Uterus (tissue), 3 donors: ENCODE measurements at regions not wholly inside any gene's neighbourhood (a gene's known extent, or its start where the extent isn't known, plus 50 kb on each side); places are given as distances from the start of the nearest gene placed in this dataset.

Experiments used
- DNase-seq, 2 donors: peaks; one replicate each; pipeline ENCODE4 v3.0.0-alpha.2; 2019 to 2020
- H3K27ac ChIP-seq, 2 donors: fragments of 200-600 bp; sonication (generic); 1 replicate in 1 of 2; 2 replicates in 1 of 2; pipeline ENCODE4 v1.5.1; 2016 to 2018
- H3K27me3 ChIP-seq, 2 donors: fragments of 200-600 bp; sonication (generic); one replicate each; pipeline ENCODE4 v1.5.1; 2018 to 2019; ENCODE audit warnings: control low read depth in 1 of 2
- H3K36me3 ChIP-seq, 2 donors: fragments of 200-600 bp; sonication (generic); one replicate each; pipeline ENCODE4 v1.5.1; 2019; ENCODE audit warnings: control low read depth in 1 of 2
- H3K4me1 ChIP-seq, 2 donors: fragments of 200-600 bp; sonication (generic); one replicate each; pipeline ENCODE4 v1.5.1; 2018 to 2019; ENCODE audit warnings: control low read depth in 1 of 2
- H3K4me3 ChIP-seq, 2 donors: fragments of 200-600 bp; sonication (generic); 1 replicate in 1 of 2; 2 replicates in 1 of 2; pipeline ENCODE4 v1.5.1; 2018 to 2019; ENCODE audit warnings: mild to moderate bottlenecking in 1 of 2
- H3K9me3 ChIP-seq, 2 donors: fragments of 200-600 bp; sonication (generic); one replicate each; pipeline ENCODE4 v1.5.1; 2019; ENCODE audit warnings: control low read depth in 1 of 2
- POLR2A ChIP-seq, 2 donors: fragments of 450-650 bp; IDR thresholded peaks; one replicate each; pipeline ENCODE4 v1.6.1; 2016; ENCODE audit warnings: antibody characterized with exemption in 2 of 2, mild to moderate bottlenecking in 1 of 2, moderate library complexity in 1 of 2
- intact Hi-C: fragments of 100-400 bp; cut with DNase I; formaldehyde crosslinking; loops from one replicate; pipeline ENCODE4 v1.15.1; 2023; ENCODE audit warnings: low total_unique reads
- TF ChIP-seq, protein P1 (sequence below), 4 experiments: fragments of 200-600 bp in 2 of 4; fragments of 450-650 bp in 2 of 4; sonication (generic) in 2 of 4; IDR thresholded peaks; one replicate each; pipeline ENCODE4 v1.5.1; 2016 to 2019; ENCODE audit warnings: antibody characterized with exemption in 4 of 4, mild to moderate bottlenecking in 2 of 4, moderate library complexity in 1 of 4
- donor health status: DM: yes; HTN: yes; CAD: no.

DNA sequence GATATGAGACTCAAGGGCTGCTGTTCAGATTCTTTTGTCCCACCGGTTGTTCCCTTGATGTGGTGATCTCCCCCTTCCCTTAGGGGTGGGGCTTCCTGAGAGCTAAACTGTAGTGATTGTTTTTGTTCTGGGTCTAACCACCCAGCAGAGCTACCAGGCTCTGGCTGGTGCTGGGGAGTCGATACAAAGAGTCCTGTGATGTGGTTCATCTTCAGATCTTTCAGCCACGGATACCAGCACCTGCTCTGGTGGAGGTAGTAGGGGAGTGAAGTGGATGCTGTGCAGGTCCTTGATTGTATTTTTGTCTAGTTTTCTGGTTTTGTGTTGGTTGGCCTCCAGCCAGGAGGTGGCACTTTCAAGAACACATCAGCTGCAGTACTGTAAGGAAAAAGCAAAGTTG lies 801.6 kb downstream of the EPHA7 start:
- Histone ChIP-seq H3K27me3 (no peaks in the 10 kb centered on the region), H3K36me3 (no peaks in the 10 kb centered on the region), H3K27ac (no peak overlapping the region), H3K9me3 (no peaks in the 10 kb centered on the region), H3K4me3 (no peak overlapping the region), H3K4me1 (no peaks in the 10 kb centered on the region)
- TF ChIP-seq, protein P1, sequence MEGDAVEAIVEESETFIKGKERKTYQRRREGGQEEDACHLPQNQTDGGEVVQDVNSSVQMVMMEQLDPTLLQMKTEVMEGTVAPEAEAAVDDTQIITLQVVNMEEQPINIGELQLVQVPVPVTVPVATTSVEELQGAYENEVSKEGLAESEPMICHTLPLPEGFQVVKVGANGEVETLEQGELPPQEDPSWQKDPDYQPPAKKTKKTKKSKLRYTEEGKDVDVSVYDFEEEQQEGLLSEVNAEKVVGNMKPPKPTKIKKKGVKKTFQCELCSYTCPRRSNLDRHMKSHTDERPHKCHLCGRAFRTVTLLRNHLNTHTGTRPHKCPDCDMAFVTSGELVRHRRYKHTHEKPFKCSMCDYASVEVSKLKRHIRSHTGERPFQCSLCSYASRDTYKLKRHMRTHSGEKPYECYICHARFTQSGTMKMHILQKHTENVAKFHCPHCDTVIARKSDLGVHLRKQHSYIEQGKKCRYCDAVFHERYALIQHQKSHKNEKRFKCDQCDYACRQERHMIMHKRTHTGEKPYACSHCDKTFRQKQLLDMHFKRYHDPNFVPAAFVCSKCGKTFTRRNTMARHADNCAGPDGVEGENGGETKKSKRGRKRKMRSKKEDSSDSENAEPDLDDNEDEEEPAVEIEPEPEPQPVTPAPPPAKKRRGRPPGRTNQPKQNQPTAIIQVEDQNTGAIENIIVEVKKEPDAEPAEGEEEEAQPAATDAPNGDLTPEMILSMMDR (IDR thresholded peaks at IDR 0.05), result no peak
- no peak for TF ChIP-seq POLR2A (IDR thresholded peaks at IDR 0.05)
- intact Hi-C loops, result no loop called here
- no peak for DNase-seq

DNA sequence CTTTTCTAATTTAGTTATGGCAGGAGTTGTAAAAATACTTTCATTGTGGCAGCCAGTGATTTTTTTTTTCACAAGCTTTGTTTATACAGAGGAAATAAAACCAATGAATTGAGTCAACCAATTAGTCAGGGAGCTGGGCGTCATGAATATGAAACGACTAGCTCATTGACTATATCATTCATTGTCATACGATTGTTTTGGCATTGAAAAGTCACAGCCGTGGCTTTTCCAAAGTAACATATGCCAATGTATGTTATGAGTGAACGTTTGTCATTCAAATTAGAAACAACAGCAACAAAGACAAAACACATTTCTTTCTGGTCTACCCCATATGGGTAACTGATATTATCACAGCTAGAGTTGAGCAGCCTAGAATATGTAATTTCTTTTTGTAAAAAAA lies 810.6 kb downstream of the EPHA7 start:
- Histone ChIP-seq H3K36me3 (no peaks in the 10 kb centered on the region), H3K9me3 (no peaks in the 10 kb centered on the region), H3K4me1 (no peaks in the 10 kb centered on the region), H3K27me3 (no peaks in the 10 kb centered on the region), H3K4me3 (no peak overlapping the region), H3K27ac (no peak overlapping the region)
- TF ChIP-seq, protein P1 (IDR thresholded peaks at IDR 0.05), result no peak
- TF ChIP-seq POLR2A (IDR thresholded peaks at IDR 0.05), result no peak
- no peak for DNase-seq
- intact Hi-C loops, result no loop called here

DNA sequence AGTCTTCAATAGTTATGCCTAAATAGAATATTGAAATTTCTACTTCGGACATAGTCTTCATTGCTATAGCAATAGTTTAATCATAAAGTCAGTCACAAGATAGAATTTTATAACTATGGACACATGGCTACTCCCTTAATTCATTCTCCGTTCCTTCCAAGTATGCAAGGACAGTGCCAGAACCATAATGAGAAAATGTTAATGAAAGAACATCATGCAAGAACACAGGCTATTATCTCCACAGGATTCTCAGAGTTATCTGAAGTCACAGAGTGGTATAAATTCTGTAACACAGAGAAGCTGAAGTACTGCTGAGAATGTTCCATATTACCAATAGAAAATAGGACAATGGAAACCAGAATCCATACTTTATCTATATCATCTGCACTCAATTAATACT lies 826.2 kb downstream of the EPHA7 start:
- no peak for DNase-seq
- intact Hi-C loops, result no loop called here
- Histone ChIP-seq H3K4me1 (no peaks in the 10 kb centered on the region), H3K9me3 (no peaks in the 10 kb centered on the region), H3K27ac (no peak overlapping the region), H3K4me3 (no peak overlapping the region), H3K36me3 (no peaks in the 10 kb centered on the region), H3K27me3 (no peaks in the 10 kb centered on the region)
- no peak for TF ChIP-seq POLR2A (IDR thresholded peaks at IDR 0.05)
- TF ChIP-seq, protein P1 (IDR thresholded peaks at IDR 0.05), result no peak

DNA sequence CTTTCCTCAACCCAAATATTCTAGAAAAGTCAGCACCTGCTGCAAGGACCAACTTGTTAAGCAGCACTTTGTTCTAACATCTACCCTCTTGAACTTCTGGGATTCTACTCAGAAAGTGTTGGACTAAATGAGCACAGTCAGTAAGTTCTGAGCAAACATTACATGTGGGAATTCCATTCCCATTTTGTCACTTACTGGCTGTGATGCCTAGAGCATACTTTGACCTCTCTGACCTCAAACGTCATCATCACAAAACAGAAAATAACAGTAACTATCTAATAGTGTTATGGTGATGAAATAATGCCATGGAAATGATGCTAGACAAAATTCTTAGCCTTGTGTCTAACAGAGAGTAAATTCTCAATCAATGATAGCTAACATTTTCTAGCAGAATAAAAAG lies 829.4 kb downstream of the EPHA7 start:
- Histone ChIP-seq H3K27me3 (no peaks in the 10 kb centered on the region), H3K9me3 (no peaks in the 10 kb centered on the region), H3K4me1 (no peaks in the 10 kb centered on the region), H3K36me3 (no peaks in the 10 kb centered on the region), H3K27ac (no peak overlapping the region), H3K4me3 (no peak overlapping the region)
- intact Hi-C loops, result no loop called here
- TF ChIP-seq, protein P1 (IDR thresholded peaks at IDR 0.05), result no peak
- no peak for TF ChIP-seq POLR2A (IDR thresholded peaks at IDR 0.05)
- DNase-seq, result no peak

DNA sequence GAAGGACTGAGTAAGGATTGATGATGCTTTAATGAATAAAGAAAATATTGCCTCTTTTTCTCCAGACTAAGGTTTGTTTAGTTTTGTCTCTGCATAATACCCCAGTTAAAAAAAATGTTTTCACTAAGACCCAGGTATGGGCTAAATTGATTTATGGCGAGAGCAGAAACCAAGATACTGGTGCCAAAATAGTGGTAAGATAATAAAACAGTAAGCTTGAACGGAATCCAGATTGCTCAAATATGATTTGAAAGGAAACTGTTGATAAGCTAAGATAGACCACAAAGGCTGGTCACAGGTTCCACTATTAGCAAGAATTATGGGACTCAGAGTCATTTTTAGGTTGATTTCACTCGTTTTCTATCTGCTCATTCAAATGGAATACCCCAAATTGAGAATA lies 831.2 kb downstream of the EPHA7 start:
- DNase-seq, result no peak
- no peaks in the 10 kb centered on the region for H3K4me1 ChIP-seq
- intact Hi-C loops, result no loop called here

More for the DNA sequence above, 831.2 kb downstream of the EPHA7 start:
- TF ChIP-seq, protein P1 (IDR thresholded peaks at IDR 0.05), result no peak
- TF ChIP-seq POLR2A (IDR thresholded peaks at IDR 0.05), result no peak
- no peaks in the 10 kb centered on the region for H3K27me3 ChIP-seq
- no peak overlapping the region for H3K27ac ChIP-seq
- no peak overlapping the region for H3K4me3 ChIP-seq
- no peaks in the 10 kb centered on the region for H3K9me3 ChIP-seq
- H3K36me3 ChIP-seq, result no peaks in the 10 kb centered on the region
